ENCODE measurements at regions not wholly inside any gene's neighbourhood (a gene's known extent, or its start where the extent isn't known, plus 50 kb on each side); places are given as distances from the start of the nearest gene placed in this dataset.

DNA sequence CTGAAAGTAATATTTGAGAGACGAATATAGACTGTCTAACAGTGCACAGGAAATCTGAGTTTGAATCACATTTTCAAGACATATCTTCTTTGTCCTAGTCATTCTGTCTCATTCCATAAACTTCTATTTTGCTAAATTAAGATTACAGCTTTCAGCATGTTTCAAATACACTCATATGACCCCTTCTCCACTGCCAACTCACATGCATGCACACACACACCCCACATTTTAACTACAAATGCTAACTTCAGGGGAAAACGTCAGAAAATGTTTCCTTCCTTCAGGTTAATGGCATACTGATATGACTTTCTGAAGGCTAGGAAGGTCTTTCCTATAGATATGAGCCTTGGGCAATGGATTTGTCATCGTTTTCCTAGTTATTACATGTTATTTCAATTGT is 373.7 kb downstream of the RBM43 start:
- DNase-seq: no peak

- no peak for DNase-seq
Measured at GRCh38 chr2:150885774-150886386, 375.8 kb downstream of the RBM43 start.

DNA sequence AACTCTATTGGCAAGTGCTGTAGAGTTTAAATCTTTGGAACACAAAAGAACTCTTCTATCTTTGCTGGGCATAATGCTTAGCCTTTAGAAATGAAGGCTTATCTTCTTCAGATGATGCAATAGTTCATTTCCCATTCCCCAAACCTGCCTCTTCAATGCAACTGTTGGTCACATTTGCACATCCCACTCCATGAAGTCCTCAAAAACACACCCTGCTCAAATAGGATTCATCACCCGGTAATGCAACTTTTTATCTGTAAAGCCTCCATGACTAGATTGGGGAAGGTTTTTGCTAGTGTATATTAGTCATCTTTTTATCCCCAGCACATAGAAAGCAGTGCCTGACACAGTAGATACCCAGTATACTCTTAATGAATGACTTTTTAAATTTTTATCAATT is 376.4 kb downstream of the RBM43 start:
- no peak for DNase-seq

DNA sequence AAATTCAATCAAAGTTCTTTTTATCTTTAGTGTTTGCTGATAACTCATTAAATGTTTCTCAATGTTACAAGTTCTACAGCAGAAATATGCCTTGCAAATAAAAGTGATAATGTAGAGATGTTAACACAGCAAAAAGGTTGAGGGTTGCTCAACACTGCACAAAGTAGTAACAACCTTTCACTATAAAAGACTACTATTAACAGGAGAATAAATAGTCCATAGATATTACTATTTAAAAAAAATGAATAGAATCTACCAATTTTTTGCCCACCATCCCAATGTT is 378.1 kb downstream of the RBM43 start:
- DNase-seq: no peak

DNA sequence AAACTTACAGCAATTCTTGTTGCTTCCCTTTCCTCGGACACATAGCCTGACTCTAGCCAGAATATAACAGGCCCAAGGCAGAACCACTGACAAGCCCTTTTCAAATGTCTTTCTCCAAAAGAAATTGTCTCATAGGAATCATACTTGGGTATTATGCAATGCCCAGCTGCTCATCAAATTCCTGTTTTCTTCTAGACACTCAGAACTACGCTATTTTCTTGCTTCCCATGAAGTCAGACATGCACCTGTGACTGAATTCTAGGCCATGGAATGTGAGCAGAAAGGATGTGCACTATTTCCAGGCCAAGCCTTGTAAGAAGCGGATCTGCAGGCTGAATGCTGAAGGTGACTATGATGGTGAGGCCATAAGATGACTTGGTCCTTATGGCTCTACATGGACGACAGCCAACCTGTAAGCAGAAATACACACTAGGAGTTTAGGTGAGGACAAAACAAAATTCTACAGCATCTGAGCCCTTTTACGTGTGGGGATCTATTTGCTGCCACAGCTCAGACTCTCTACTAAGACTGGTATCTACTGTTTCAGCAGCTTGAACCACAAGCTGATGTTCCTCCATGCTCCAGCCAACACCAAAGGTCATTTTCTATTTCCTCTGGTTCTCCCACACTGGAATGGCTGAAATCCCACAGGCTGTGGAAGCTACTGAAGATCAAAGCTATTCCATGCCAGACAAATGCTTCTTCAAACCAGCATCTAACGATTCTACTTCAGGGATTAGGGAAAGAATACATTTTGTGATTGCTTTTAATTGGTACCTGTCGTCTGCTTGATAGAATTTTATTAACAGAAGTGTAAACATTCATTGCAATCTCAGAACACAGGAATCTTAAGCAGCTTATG is 378.7 kb downstream of the RBM43 start:
- no peak for DNase-seq

DNA sequence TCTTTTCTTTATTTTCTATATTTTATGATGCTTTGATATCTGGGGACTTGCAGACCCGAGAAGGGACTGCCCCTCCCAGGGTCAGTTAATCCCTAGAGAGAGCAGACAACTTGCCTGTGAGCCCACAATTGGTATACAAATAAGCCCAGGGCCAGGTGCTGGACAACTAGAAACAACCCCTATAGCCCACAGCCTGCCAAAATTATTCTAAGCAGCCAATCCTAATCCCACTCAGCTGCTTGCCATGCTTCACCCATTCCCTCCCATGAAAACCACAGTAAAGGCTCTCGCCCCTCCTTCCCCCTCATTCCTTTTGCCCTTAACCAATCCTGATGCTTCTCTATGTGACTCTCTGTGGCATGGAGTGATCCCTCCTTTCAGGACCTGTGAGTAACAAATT is 380.7 kb downstream of the RBM43 start:
- no peak for DNase-seq

- no peak for DNase-seq
Measured at GRCh38 chr2:150878356-150878755, 383.3 kb downstream of the RBM43 start.

GRCh38 chr2:150876251-150876950 is 385.3 kb downstream of the RBM43 start:
- no peak for DNase-seq

DNA sequence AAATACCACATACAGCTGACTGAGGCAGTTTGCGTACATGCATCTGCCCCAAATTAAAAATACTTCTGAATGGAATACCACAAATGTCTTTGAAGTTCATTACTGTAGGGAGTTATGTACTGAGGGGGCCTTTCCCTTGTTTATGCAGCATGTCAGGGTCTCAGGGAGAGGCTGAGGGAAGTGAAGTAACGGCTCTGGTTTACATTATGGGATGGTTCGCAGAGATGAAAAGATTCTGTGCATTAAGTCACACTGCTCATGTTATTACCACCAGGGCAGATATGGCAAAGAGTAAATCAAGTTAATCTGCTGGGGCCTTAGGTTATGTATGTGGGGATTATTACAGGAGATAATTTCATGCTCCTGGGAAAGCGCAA is 385.9 kb upstream of the RND3 start:
- DNase-seq: no peak

- no peak for DNase-seq
Measured at GRCh38 chr2:150872756-150873395, 385.4 kb upstream of the RND3 start.

- no peak for DNase-seq
Measured at GRCh38 chr2:150866431-150866830, 379.0 kb upstream of the RND3 start.

- no peak for DNase-seq
Measured at GRCh38 chr2:150863691-150864090, 376.2 kb upstream of the RND3 start.

DNA sequence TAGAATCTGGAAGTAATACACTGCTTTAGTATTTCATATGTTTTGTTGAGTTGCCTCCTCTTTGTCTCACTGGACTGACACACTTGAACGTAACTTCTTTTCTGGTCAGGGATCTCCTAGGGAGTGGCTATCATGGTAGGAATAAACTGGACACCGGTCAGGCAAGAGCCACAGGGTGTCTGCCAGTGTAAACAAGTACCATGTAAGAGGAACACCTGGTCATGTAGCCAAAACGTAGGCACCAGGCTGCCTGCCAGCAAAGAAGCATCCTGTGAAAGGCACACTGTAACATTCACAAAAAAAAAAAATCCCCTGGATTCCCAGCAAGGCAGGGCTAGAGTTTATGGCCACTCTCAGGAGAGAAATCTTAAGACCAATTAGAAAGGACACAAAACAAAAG is 372.8 kb upstream of the RND3 start:
- DNase-seq: no peak

- no peak for DNase-seq
Measured at GRCh38 chr2:150859877-150860276, 372.4 kb upstream of the RND3 start.

DNA sequence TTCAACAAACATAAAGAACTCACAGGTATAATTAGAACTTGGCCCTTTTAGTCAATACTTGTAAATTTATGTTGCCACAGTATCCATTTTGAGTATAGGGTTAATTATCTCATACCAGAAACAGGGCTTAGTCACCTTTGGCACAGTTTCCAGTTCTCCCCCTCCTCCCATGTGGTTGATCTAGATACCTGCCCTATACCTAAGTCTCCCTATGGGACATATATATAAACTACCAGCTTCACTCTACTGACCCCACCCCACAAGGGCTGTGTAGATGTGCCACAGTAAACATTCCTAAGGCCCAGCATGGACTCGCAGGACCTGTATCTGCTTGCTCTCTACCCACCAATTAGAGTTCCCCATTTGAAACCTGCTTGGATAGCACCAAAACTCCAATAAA is 371.7 kb upstream of the RND3 start:
- no peak for DNase-seq

DNA sequence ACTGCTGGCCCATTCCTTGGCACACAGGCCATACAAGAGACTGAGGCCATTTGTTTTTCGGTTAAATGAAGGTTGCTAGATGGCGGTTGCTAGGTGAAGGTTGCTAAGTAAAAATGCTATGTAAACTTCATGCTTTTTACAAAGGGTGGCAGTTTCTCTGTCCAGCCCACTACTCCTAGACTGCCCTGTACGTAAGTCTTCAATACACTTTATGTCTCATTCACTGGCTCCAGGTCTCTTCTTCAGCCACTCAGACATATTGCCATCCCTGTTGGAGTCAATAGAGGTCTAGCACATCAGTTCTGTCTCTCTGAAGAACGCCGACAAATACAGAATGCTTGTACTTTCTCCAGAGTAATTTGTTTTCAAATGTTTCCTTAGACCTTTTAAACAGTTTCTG is 370.9 kb upstream of the RND3 start:
- DNase-seq: no peak

- no peak for DNase-seq
Measured at GRCh38 chr2:150856596-150857281, 369.3 kb upstream of the RND3 start.

DNA sequence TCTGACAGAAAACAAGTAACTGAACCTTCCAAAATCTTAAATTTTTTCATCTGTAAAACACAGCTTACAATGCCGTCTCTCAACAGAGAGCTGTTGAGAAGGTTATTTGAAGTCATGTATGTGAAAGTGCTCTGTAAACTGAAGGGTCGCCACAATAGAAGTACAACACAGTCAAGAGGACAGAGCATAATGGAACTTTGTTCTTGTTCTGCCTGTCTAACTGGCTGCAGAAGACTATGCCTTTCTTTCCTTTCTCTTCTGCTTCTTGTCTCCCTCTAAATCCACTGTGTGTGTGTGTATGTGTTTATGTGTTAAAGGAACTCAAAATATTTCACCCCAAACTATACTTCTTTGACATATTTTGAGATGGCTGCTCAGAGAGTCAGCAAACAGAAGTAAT is 365.8 kb upstream of the RND3 start:
- DNase-seq: no peak

- no peak for DNase-seq
Measured at GRCh38 chr2:150850641-150851040, 363.2 kb upstream of the RND3 start.

GRCh38 chr2:150847578-150847977 is 360.1 kb upstream of the RND3 start:
- DNase-seq: no peak

DNA sequence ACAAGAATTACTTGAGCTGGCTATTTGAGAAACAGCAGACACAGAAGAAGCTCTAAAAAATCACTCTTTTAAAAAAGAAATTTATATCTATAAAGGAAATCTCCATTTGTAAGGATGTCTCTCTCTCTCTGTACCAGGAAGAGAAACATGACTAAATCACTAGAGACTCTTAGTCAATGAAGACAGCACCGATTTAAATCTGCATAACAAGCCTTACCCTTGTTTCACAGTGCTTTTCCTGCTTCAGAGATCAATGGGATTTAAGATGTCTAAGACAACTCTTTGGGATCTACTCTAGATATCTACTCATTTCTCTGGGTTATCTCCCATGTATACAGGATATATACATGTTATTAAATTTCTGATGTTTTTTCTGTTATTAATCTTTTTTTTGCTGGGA is 359.2 kb upstream of the RND3 start:
- DNase-seq: no peak

DNA sequence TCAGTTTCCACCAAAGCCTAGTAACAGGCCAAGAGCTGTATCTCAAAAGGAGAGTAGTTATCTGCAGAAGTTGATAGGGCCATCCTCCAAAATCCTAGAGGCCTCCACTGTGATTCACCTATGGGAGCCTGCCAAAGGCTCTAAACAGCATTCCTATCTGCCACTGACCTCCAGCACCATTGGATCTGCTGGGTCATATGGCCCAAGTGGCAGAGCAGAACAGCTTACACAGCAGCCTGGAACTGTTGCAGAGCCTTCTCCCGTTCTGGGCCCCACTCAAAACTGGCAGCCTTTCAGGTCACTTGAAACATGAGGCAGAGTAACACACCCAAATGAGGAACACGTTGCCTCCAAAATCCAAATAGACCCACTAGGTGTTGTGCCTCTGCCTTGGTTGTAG is 345.2 kb upstream of the RND3 start:
- no peak for DNase-seq

DNA sequence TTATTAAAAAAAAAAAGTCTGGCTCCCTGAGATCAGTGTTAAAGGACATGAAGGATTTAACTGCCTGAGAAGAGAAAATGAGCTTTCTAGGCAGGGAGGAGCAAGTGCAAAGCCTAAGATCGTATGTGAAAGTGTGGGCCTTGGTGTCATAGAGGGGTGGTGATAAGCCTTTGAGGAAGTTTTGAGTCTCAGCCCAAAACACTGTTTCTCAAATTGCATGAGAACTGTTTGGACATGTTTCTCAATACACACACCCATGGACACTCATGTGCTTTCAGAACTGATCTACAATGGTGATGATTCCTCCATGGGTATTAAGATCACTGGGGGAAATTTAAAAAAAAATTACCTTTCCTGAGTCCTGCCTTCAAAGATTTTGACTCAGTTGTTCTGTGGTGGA is 336.7 kb upstream of the RND3 start:
- DNase-seq: no peak

All from activated CD4-positive, alpha-beta T cell treated with anti-CD3 and anti-CD28 coated beads, Interleukin-2, Interleukin-6, amounts not matched to agents 100 ng/mL and 50 ng/mL, durations not matched to agents 16 hours and 8 hours (primary cell).